Colonic mucosa (tissue), 4 donors: ENCODE measurements at regions not wholly inside any gene's neighbourhood (a gene's known extent, or its start where the extent isn't known, plus 50 kb on each side); places are given as distances from the start of the nearest gene placed in this dataset.

Experiments
- DNase-seq: peaks from one replicate; pipeline ENCODE4 v3.0.0-alpha.2; 2020
- H3K27ac ChIP-seq: fragments of 200-600 bp; one replicate; pipeline ENCODE4 v1.8.0; 2021
- H3K27me3 ChIP-seq: fragments of 200-600 bp; one replicate; pipeline ENCODE4 v1.8.0; 2021
- H3K36me3 ChIP-seq: fragments of 200-600 bp; one replicate; pipeline ENCODE4 v1.8.0; 2021
- H3K4me1 ChIP-seq: fragments of 200-600 bp; one replicate; pipeline ENCODE4 v1.8.0; 2021; ENCODE audit warnings: mild to moderate bottlenecking
- H3K4me3 ChIP-seq: fragments of 200-600 bp; one replicate; pipeline ENCODE4 v1.8.0; 2021
- H3K9ac ChIP-seq, 2 donors: one replicate each; pipeline ENCODE4 v1.7.0; 2013; ENCODE audit warnings: control low read depth in 2 of 2, low read depth in 2 of 2, low read length in 2 of 2
- H3K9me3 ChIP-seq: fragments of 200-600 bp; one replicate; pipeline ENCODE4 v1.8.0; 2021
- CTCF ChIP-seq: fragments of 200-600 bp; IDR thresholded peaks from one replicate; pipeline ENCODE4 v1.8.0; 2022; ENCODE audit warnings: antibody characterized with exemption, mild to moderate bottlenecking
- intact Hi-C: fragments of 100-400 bp; cut with DNase I; formaldehyde crosslinking; loops from one replicate; pipeline ENCODE4 v1.14.1; 2022
- donor health status: healthy.
- donor health status: DM: no; HTN: no; CAD: no.
- donor health status: DM: no; HTN: no; CAD: no.

DNA sequence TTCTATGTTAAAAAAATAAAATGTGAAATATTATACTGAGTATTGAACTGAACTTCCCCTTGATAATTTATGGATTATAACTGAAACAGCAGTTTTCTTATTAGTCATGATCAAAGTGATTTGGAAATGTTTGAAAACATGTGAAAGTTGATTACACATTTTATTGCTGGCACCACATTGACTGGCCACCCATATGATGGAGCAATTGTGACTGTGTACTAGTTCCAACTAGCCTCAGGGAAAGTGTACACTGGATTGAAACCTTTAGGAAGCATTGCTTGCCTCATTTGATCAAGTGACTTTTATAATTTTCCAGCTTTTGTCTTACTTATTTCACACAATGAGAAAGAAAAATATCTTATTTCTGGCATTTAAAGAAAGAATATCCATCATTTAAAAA is 128.0 kb upstream of the ADGRL2 start:
- intact Hi-C loops = no loop called here
- H3K9ac ChIP-seq = no peak overlapping the region
- no peaks in the 10 kb centered on the region for H3K9me3 ChIP-seq
- no peak overlapping the region for H3K27ac ChIP-seq
- no peaks in the 10 kb centered on the region for H3K27me3 ChIP-seq
- no peaks in the 10 kb centered on the region for H3K4me1 ChIP-seq
- no peaks in the 10 kb centered on the region for H3K36me3 ChIP-seq
- no peak for TF ChIP-seq CTCF
- H3K4me3 ChIP-seq = no peak overlapping the region
- DNase-seq = no peak

- H3K9me3 ChIP-seq = no peaks in the 10 kb centered on the region
- intact Hi-C loops = no loop called here
- no peak overlapping the region for H3K4me3 ChIP-seq
- H3K4me1 ChIP-seq = no peaks in the 10 kb centered on the region
- H3K9ac ChIP-seq = no peak overlapping the region
- TF ChIP-seq CTCF = no peak
- H3K36me3 ChIP-seq = no peaks in the 10 kb centered on the region
- H3K27ac ChIP-seq = no peak overlapping the region
- DNase-seq = no peak
- no peaks in the 10 kb centered on the region for H3K27me3 ChIP-seq
Observed at GRCh38 chr1:81671038-81671437, 129.7 kb upstream of the ADGRL2 start.

DNA sequence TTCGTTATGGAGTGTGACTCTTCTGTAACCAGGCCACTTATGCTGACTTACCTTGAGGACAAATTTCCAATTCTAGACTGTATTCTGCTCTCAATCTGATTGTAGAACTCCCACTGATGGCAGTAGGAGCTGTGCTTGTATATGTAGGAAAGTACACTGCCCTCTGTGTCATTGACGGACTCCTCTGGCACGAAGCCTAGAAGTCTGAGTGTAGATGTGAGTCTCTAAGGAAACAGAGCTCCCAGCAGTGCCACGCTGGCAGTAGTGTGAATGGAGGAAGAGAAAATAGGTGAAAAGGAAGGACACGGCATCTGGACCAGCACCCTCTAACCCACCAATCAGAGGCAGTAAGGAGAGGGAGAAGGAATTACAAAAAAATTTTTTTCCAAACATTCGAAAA is 130.4 kb upstream of the ADGRL2 start:
- H3K9me3 ChIP-seq = no peaks in the 10 kb centered on the region
- intact Hi-C loops = no loop called here
- peak; percentile 73 for DNase-seq
- no peaks in the 10 kb centered on the region for H3K4me1 ChIP-seq
- H3K27me3 ChIP-seq = no peaks in the 10 kb centered on the region
- no peak for TF ChIP-seq CTCF
- no peaks in the 10 kb centered on the region for H3K36me3 ChIP-seq
- H3K27ac ChIP-seq = no peak overlapping the region
- no peak overlapping the region for H3K4me3 ChIP-seq
- no peak overlapping the region for H3K9ac ChIP-seq

- no peaks in the 10 kb centered on the region for H3K9me3 ChIP-seq
- H3K36me3 ChIP-seq = no peaks in the 10 kb centered on the region
- no peaks in the 10 kb centered on the region for H3K4me1 ChIP-seq
- H3K27me3 ChIP-seq = no peaks in the 10 kb centered on the region
- H3K27ac ChIP-seq = no peak overlapping the region
- H3K4me3 ChIP-seq = no peak overlapping the region
- H3K9ac ChIP-seq = no peak overlapping the region
- no peak for DNase-seq
- TF ChIP-seq CTCF = no peak
- intact Hi-C loops = no loop called here
Observed at GRCh38 chr1:81666586-81666985, 134.1 kb upstream of the ADGRL2 start.

GRCh38 chr1:81664341-81664740 is 136.4 kb upstream of the ADGRL2 start:
- Histone ChIP-seq H3K27me3 (no peaks in the 10 kb centered on the region), H3K4me3 (no peak overlapping the region), H3K4me1 (no peaks in the 10 kb centered on the region), H3K27ac (no peak overlapping the region), H3K9ac (no peak overlapping the region), H3K36me3 (no peaks in the 10 kb centered on the region), H3K9me3 (no peaks in the 10 kb centered on the region)
- no peak for DNase-seq
- no peak for TF ChIP-seq CTCF
- intact Hi-C loops = no loop called here
